WTC11 (cell line): ENCODE measurements at regions not wholly inside any gene's neighbourhood (a gene's known extent, or its start where the extent isn't known, plus 50 kb on each side); places are given as distances from the start of the nearest gene placed in this dataset.

ENCODE experiments used
- CBFB ChIP-seq: sonication (generic); formaldehyde crosslinking; IDR thresholded peaks from 2 replicates; pipeline ENCODE4 v1.8.1; 2022; ENCODE audit warnings: mild to moderate bottlenecking, low read depth, missing genetic modification reagents
- CREM ChIP-seq: sonication (generic); formaldehyde crosslinking; IDR thresholded peaks from 2 replicates; pipeline ENCODE4 v1.8.1; 2022; ENCODE audit warnings: mild to moderate bottlenecking, missing genetic modification reagents, moderate library complexity
- IRF2 ChIP-seq: sonication (generic); formaldehyde crosslinking; IDR thresholded peaks from 2 replicates; pipeline ENCODE4 v1.8.0; 2022; ENCODE audit warnings: low read depth, missing genetic modification reagents, borderline replicate concordance
- TEAD1 ChIP-seq: sonication (generic); formaldehyde crosslinking; IDR thresholded peaks from 2 replicates; pipeline ENCODE4 v1.8.0; 2022; ENCODE audit warnings: mild to moderate bottlenecking, missing genetic modification reagents
- TF ChIP-seq, protein P1 (sequence below): sonication (generic); formaldehyde crosslinking; IDR thresholded peaks from 2 replicates; pipeline ENCODE4 v1.8.1; 2023; ENCODE audit warnings: mild to moderate bottlenecking, missing genetic modification reagents
- TF ChIP-seq, protein P2 (sequence below): sonication (generic); formaldehyde crosslinking; conservative IDR thresholded peaks from 2 replicates; pipeline ENCODE4 v1.8.1; 2022; ENCODE audit warnings: mild to moderate bottlenecking, missing genetic modification reagents
- TF ChIP-seq, protein P3 (sequence below): fragments of 200-600 bp; IDR thresholded peaks from 2 replicates; pipeline ENCODE4 v1.8.0; 2022; ENCODE audit warnings: antibody characterized with exemption
- TF ChIP-seq, protein P4 (sequence below): sonication (generic); formaldehyde crosslinking; conservative IDR thresholded peaks from 2 replicates; pipeline ENCODE4 v1.8.1; 2023; ENCODE audit warnings: mild to moderate bottlenecking, low read depth, missing genetic modification reagents, moderate library complexity

DNA sequence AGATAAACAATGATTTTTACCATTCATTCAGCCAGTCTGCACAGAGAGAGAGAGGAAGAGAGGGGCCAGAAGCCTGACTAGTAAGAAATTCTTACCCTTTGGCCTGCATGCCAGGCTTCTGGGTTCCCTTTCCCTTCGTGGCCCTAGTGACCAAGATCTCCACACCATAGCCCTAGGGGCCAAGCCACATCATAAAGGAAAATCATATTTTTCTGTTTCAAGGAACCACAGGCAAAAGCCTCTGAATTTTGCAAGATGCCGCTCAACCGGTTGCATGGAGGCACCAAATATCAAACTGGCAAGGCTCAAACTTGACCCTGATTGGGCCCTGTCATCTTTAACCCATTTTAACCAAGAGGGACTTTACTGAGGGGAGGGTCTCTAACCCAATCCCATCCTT, 103.1 kb upstream of the SOX13 start:
- TF ChIP-seq, protein P1, sequence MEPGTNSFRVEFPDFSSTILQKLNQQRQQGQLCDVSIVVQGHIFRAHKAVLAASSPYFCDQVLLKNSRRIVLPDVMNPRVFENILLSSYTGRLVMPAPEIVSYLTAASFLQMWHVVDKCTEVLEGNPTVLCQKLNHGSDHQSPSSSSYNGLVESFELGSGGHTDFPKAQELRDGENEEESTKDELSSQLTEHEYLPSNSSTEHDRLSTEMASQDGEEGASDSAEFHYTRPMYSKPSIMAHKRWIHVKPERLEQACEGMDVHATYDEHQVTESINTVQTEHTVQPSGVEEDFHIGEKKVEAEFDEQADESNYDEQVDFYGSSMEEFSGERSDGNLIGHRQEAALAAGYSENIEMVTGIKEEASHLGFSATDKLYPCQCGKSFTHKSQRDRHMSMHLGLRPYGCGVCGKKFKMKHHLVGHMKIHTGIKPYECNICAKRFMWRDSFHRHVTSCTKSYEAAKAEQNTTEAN (CRISPR knock-in tag), result no peak
- TF ChIP-seq TEAD1 (CRISPR knock-in tag) (no peak), CREM (CRISPR knock-in tag) (no peak), IRF2 (CRISPR knock-in tag) (no peak), CBFB (CRISPR knock-in tag) (no peak)
- TF ChIP-seq, protein P2, sequence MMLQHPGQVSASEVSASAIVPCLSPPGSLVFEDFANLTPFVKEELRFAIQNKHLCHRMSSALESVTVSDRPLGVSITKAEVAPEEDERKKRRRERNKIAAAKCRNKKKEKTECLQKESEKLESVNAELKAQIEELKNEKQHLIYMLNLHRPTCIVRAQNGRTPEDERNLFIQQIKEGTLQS (CRISPR knock-in tag), result no peak
- TF ChIP-seq, protein P3, sequence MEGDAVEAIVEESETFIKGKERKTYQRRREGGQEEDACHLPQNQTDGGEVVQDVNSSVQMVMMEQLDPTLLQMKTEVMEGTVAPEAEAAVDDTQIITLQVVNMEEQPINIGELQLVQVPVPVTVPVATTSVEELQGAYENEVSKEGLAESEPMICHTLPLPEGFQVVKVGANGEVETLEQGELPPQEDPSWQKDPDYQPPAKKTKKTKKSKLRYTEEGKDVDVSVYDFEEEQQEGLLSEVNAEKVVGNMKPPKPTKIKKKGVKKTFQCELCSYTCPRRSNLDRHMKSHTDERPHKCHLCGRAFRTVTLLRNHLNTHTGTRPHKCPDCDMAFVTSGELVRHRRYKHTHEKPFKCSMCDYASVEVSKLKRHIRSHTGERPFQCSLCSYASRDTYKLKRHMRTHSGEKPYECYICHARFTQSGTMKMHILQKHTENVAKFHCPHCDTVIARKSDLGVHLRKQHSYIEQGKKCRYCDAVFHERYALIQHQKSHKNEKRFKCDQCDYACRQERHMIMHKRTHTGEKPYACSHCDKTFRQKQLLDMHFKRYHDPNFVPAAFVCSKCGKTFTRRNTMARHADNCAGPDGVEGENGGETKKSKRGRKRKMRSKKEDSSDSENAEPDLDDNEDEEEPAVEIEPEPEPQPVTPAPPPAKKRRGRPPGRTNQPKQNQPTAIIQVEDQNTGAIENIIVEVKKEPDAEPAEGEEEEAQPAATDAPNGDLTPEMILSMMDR, result no peak
- TF ChIP-seq, protein P4, sequence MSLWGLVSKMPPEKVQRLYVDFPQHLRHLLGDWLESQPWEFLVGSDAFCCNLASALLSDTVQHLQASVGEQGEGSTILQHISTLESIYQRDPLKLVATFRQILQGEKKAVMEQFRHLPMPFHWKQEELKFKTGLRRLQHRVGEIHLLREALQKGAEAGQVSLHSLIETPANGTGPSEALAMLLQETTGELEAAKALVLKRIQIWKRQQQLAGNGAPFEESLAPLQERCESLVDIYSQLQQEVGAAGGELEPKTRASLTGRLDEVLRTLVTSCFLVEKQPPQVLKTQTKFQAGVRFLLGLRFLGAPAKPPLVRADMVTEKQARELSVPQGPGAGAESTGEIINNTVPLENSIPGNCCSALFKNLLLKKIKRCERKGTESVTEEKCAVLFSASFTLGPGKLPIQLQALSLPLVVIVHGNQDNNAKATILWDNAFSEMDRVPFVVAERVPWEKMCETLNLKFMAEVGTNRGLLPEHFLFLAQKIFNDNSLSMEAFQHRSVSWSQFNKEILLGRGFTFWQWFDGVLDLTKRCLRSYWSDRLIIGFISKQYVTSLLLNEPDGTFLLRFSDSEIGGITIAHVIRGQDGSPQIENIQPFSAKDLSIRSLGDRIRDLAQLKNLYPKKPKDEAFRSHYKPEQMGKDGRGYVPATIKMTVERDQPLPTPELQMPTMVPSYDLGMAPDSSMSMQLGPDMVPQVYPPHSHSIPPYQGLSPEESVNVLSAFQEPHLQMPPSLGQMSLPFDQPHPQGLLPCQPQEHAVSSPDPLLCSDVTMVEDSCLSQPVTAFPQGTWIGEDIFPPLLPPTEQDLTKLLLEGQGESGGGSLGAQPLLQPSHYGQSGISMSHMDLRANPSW (CRISPR knock-in tag), result no peak
